Left ventricle myocardium inferior (tissue), 1 donor: ENCODE measurements at regions not wholly inside any gene's neighbourhood (a gene's known extent, or its start where the extent isn't known, plus 50 kb on each side); places are given as distances from the start of the nearest gene placed in this dataset.
A peak's percentile ranks its signal among the peaks of the same experiment; 100 is the strongest.
"Not testable (repeated sequence)": the region's sequence is repeated elsewhere in the genome, so short reads cannot be mapped to it uniquely, and the experiment has no call there.

ENCODE experiments used
- DNase-seq: peaks from one replicate; pipeline ENCODE4 v3.0.0-alpha.2; 2020
- H3K27ac ChIP-seq: fragments of 200-600 bp; replicated peaks from 2 replicates; pipeline ENCODE4 v1.8.0; 2021
- H3K27me3 ChIP-seq: fragments of 200-600 bp; 2 replicates; pipeline ENCODE4 v1.8.0; 2021; ENCODE audit warnings: low read depth
- H3K36me3 ChIP-seq: fragments of 200-600 bp; 2 replicates; pipeline ENCODE4 v1.8.0; 2021
- H3K4me1 ChIP-seq: fragments of 200-600 bp; 2 replicates; pipeline ENCODE4 v1.8.0; 2021
- H3K4me3 ChIP-seq: fragments of 200-600 bp; 2 replicates; pipeline ENCODE4 v1.8.0; 2021; ENCODE audit warnings: mild to moderate bottlenecking, moderate library complexity
- H3K9me3 ChIP-seq: fragments of 200-600 bp; replicated peaks from 2 replicates; pipeline ENCODE4 v1.8.0; 2021
- intact Hi-C: fragments of 100-400 bp; cut with micrococcal nuclease; formaldehyde crosslinking; loops from one replicate; pipeline ENCODE4 v1.11.0; 2022
- TF ChIP-seq, protein P1 (sequence below): fragments of 200-600 bp; IDR thresholded peaks from 2 replicates; pipeline ENCODE4 v1.8.0; 2021; ENCODE audit warnings: antibody characterized with exemption, mild to moderate bottlenecking, borderline replicate concordance
- donor health status: DM: no; HTN: yes; CAD: no; lungs with severe emphysema.

DNA sequence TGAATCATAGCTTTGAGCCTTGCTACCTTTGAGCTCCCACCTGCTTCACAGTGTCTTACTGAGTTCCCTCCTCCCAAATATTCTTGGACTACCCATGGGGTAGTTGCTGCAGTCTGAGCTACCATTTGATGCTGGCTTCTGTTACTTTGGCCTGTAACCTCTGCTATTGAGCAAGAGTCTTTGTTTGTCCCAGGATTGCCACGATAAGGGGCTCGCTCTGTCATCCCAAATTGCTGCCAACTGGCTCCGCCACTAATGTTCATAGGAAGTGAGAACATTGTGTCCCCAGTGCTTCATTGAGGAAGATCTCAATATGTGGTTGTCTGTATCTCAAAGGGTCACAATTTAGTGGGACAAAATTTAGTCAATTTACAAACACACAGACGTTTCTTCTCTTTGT lies 103.8 kb downstream of the TRIM43 start:
- no peaks in the 10 kb centered on the region for H3K9me3 ChIP-seq
- peaks cover 24% of the 10 kb centered on the region for H3K4me1 ChIP-seq
- no peaks in the 10 kb centered on the region for H3K36me3 ChIP-seq
- H3K27ac ChIP-seq: peak overlapping the region; percentile 59
- TF ChIP-seq, protein P1, sequence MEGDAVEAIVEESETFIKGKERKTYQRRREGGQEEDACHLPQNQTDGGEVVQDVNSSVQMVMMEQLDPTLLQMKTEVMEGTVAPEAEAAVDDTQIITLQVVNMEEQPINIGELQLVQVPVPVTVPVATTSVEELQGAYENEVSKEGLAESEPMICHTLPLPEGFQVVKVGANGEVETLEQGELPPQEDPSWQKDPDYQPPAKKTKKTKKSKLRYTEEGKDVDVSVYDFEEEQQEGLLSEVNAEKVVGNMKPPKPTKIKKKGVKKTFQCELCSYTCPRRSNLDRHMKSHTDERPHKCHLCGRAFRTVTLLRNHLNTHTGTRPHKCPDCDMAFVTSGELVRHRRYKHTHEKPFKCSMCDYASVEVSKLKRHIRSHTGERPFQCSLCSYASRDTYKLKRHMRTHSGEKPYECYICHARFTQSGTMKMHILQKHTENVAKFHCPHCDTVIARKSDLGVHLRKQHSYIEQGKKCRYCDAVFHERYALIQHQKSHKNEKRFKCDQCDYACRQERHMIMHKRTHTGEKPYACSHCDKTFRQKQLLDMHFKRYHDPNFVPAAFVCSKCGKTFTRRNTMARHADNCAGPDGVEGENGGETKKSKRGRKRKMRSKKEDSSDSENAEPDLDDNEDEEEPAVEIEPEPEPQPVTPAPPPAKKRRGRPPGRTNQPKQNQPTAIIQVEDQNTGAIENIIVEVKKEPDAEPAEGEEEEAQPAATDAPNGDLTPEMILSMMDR: no peak
- peak; percentile 81 for DNase-seq
- H3K27me3 ChIP-seq: peaks cover 5% of the 10 kb centered on the region
- no peak overlapping the region for H3K4me3 ChIP-seq
- intact Hi-C loops: no loop called here

DNA sequence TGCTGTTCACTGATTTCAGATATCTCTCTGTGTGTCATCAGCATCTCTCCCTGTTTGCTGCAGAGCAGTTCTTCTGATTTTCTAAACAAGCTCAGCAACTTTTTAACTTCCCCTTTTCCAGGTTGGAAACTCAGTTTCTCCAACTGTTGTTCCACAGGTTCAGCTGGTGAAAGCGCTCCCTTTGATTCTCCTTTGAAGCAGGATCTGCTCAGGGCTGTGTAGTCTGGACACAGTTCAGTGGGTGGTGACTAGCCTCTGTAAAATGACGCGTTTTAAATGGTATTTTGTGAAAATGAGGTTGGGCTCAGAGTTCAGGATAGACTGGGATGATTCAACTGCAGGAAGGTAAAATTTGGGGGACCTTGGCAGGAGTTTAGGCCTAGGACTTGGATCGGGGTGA lies 106.3 kb downstream of the TRIM43 start:
- intact Hi-C loops: no loop called here

DNA sequence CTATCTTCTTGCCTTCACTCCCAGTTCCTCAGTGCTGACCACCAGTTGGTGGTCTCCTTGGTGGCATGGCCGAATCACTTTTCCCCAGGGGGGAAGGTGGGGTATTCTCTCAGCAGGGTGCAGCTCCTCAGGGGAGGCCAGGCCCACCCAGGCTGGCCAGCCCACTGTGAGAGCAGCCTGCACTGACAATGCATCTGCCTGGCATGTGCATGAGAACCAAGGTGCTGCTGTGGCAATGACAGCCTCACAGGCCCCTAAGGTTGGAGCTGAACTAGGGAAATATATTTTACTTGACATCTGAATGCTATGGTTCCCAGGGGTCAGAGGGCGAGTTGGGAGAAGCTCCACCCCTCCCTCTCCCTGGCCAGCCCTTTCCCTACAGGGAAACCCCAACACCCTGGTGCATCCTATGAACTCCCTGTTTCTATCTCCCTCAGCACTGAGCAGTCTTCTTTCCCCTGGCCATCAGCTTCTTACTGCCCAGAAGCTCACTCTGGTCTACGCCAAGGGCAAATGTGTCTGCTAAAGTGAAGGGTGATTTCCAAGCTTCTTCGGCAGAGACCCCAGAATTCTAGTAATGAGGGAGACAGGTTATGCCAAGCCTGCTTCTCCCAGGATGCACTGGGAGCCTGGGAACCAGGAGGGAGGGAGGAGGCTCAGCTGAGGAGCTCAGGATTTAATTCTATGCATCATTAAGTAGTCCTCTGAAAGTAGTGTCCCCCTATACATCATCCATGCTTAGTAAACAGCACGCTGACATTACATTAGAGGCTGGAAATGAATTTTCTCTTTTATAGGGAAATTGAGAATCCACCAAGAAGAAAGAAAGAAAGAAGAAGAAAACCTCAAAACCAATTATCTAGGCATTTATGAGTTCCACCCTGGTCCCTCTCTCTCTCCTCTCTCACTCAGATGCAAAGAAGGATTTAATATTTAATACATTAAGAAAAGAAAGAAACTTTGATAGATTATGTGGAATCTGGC lies 107.7 kb downstream of the TRIM43 start:
- H3K27ac ChIP-seq, H3K36me3 ChIP-seq, H3K9me3 ChIP-seq, H3K27me3 ChIP-seq, DNase-seq, intact Hi-C loops, H3K4me3 ChIP-seq: not testable (repeated sequence)
- peaks cover 24% of the 10 kb centered on the region for H3K4me1 ChIP-seq

More for the DNA sequence above, 106.3 kb downstream of the TRIM43 start:
- Histone ChIP-seq H3K4me1 (peaks cover 24% of the 10 kb centered on the region), H3K27ac (no peak overlapping the region), H3K27me3 (peaks cover 5% of the 10 kb centered on the region), H3K36me3 (no peaks in the 10 kb centered on the region), H3K4me3 (no peak overlapping the region), H3K9me3 (no peaks in the 10 kb centered on the region)
- TF ChIP-seq, protein P1: no peak
- no peak for DNase-seq

DNA sequence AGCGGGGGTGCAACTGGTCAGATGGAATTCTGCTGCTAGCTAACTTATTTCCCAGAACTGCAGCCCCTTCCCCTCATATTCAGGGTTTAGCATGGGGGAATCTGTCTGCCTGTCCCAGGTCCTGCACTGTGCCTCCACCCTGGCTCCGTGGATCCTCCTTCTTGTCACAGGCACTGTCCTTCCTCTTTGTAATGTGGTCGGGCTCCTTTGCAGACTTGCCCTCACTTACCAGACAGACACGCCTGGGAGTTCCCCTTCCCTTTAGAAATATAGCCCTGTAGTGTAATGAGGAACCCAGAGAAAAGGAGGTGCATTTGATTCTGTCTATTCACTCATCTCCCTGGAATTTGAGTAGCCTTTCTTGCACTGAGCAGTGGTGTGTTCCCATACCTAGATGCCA lies 108.7 kb downstream of the TRIM43 start:
- peaks cover 5% of the 10 kb centered on the region for H3K27me3 ChIP-seq
- intact Hi-C loops: no loop called here
- TF ChIP-seq, protein P1: no peak

DNA sequence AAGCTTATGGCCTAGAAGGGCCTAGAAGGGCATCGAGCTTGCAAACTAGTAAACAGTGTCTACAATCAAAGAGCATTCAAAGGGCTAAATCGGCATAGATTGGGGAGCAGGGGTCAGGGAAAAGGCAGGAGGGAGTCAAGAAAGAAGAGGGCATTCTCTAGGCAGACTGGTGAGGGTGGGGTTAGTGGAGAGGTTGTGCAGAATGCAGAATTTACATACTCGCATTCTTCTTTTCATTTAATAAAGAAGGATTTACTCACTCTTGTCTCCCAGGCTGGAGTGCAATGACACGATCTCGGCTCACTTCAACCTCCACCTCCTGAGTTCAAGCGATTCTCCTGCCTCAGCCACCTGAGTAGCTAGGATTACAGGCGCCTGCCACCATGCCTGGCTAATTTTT lies 110.7 kb downstream of the TRIM43 start:
- no peaks in the 10 kb centered on the region for H3K4me1 ChIP-seq
- no peak for DNase-seq
- no peaks in the 10 kb centered on the region for H3K27me3 ChIP-seq
- H3K27ac ChIP-seq: no peak overlapping the region
- H3K9me3 ChIP-seq: no peaks in the 10 kb centered on the region
- intact Hi-C loops: no loop called here
- TF ChIP-seq, protein P1: no peak
- no peak overlapping the region for H3K4me3 ChIP-seq
- no peaks in the 10 kb centered on the region for H3K36me3 ChIP-seq

More for the DNA sequence above, 108.7 kb downstream of the TRIM43 start:
- DNase-seq: no peak
- Histone ChIP-seq H3K36me3 (no peaks in the 10 kb centered on the region), H3K4me3 (no peak overlapping the region), H3K4me1 (peaks cover 14% of the 10 kb centered on the region), H3K9me3 (no peaks in the 10 kb centered on the region), H3K27ac (no peak overlapping the region)

DNA sequence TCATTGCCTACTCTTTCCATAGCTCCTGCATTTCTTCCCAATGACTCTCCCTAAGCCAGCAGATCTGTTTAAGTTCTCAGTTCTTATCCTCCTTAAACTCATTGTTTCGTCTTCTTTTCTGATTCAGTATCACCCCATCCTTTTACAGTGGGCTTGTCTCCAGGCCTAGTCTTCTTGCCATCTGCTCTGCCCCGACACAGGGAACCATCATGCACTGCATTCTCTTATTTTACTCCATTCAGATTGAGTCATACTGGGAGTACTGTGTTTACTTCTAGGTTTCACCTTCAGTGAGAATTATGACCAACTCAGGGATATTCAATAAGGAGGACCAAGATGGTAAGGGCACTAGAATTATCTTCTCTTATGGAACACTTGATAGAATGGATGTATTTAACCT lies 115.4 kb downstream of the TRIM43 start:
- intact Hi-C loops, H3K36me3 ChIP-seq, DNase-seq: not testable (repeated sequence)

More for the DNA sequence above, 115.4 kb downstream of the TRIM43 start:
- not testable (repeated sequence) for H3K27ac ChIP-seq, H3K4me1 ChIP-seq, H3K9me3 ChIP-seq, H3K27me3 ChIP-seq, H3K4me3 ChIP-seq
